DMS 273 (cell line): ENCODE measurements at regions not wholly inside any gene's neighbourhood (a gene's known extent, or its start where the extent isn't known, plus 50 kb on each side); places are given as distances from the start of the nearest gene placed in this dataset.

ENCODE experiments used
- DNase-seq: peaks from one replicate; lab custom pipeline; 2025; ENCODE audit not compliant: unreplicated experiment; lab: John Stamatoyannopoulos, UW

DNA sequence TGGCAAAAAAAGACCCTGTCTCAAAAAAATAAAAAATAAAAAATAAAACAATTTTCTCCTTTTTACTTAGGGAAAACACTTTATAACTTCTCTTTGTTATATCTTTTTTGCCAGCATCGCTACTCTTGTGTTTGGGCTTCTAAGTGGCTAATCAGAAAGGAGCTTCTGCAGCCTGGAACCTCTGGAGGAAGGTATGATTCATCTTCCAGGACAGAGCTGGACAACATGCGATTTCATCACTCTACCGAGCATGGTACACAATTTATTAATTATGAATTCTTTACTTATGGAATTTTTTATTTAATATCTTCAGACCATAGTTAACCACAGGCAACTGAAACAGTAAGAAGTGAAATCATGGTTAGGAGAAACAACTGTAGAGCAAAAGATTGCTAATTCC, 1254.3 kb upstream of the AGA start:
- no peak for DNase-seq

- no peak for DNase-seq
Observed at GRCh38 chr4:178712486-178712885, 1270.2 kb upstream of the AGA start.

- no peak for DNase-seq
Observed at GRCh38 chr4:178738026-178738425, 1295.8 kb upstream of the AGA start.

DNA sequence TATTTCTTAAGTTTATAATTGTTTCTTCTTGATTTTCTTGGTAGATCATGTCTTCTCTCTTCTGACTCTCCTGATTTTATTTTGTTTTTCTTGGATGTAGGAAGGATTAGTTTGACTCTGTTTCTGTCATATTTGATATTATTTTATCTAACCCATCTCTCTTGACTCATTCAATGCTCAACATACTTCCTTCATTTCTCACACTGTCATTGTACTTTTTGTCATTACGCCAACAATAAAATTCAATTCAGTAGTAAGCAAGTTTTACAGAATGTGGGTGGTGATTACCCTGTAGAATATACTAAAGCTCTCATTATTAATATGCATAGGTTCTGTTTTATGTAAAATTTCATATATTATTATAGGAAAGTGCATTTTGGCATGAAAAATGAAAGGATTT, 1303.0 kb upstream of the AGA start:
- no peak for DNase-seq

GRCh38 chr4:178752954-178753525, 1310.8 kb upstream of the AGA start:
- no peak for DNase-seq

- DNase-seq, result no peak
Observed at GRCh38 chr4:178778496-178778895, 1336.3 kb upstream of the AGA start.

DNA sequence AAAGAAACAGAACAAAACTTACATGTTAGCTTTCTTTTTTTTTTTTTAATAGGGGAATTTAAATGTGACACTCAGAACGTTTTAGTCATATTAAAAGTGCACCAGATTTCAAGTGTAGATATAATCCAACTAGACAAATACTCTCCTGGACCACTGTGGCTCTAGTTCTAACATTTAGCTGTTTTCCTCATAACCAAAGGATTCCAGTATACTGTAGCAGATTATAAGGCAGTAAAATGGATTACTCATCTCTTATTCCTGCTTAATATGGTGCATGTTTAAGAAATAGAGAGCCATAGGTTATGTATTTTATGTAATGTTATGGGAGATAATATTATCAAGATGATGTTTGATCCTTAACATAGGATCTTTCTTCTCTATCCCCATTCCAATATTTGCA, 1339.5 kb upstream of the AGA start:
- no peak for DNase-seq

DNA sequence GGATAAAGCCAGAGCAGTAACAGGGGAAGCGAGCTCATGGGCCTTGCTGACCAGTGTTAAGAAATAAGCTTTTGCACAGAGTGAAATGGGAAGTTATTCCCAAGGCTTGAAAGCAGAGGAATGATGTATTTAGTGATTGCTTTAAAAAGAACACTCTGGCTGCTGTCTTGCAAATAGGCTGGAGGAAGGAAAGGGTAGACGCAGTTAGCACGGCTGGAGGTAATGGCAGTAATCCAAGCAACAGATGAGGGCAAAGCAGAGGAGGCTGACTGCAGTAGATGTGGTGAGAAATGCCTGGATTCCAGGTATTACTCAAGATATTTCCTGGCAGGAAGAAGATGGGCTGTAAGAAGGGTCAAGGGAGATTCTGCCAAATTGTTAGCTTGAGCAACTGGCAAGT, 1342.3 kb upstream of the AGA start:
- no peak for DNase-seq

GRCh38 chr4:178789279-178789678, 1347.0 kb upstream of the AGA start:
- no peak for DNase-seq

DNA sequence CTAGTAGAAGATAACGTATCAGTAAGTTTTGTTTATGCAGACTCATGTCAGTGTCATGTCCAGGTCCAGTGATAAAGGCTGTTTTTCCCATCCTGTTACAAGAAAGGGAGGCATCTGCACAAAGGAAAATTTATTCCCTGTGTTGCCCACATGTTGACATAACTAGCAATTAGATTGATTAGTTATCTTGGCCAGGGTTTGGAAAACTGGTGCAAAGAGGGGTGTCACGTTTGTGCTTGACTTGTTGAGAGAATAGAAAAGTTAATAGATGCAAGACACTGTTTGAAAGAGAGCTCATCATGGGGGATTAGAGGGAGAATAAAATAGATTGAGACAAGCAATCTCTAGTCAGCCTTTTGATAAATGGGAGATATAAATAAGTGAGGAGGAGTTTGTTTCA, 1357.0 kb upstream of the AGA start:
- no peak for DNase-seq

DNA sequence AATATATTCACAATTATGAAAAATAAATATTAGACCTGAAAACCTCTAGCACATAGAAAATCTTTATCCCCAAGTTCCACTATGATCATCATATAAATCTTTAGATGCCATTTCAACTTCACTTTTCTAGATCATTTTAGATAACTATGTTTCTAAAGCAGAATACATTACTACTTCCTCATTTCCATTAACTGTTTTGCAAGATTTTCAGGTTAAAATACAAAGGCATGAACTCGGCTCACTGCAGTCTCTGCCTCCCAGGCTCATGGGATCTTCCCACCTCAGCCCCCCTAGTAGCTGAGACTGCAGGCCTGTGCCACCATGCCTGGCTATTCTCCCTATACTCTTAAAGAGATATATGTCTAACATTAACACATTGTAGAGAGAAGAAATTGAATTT, 1365.9 kb upstream of the AGA start:
- no peak for DNase-seq

DNA sequence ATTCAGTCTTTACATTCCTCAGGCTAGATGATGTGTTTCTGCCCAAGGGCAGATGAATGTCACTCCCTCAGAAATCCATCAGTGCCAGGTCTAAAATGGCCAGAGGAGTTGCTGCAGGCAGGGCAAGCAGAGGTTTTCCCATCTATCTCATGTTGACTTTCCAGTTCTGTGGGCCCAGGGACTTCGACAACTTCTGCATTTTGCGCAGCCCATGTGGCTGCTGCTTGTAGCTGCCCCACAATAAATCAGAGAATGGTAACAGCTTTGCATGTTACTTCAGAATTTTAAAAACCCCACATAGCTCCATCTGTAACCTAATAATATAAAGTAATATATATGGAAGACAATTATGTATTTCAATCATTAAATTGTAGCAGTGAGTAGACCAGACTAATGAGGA, 1367.7 kb upstream of the AGA start:
- no peak for DNase-seq

GRCh38 chr4:178811356-178811755, 1369.1 kb upstream of the AGA start:
- no peak for DNase-seq

- no peak for DNase-seq
Observed at GRCh38 chr4:178812866-178813265, 1370.6 kb upstream of the AGA start.

DNA sequence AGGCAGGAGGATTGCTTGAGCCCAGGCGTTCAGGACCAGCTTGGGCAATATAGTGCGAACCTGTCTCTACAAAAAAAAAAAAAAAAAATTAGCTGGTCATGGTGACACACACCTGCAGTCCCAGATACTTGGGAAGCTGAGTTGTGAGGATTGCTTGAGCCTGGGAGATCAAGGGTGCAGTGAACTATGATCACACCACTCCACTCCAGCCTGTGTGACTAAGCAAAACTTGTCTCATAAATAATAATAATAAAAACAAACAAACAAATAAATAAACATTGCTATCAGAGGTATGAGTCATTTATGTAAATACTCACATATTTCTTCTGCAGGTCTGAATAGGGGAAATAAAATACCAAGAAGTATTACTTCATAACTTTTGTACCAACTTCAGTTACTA, 1372.7 kb upstream of the AGA start:
- no peak for DNase-seq

DNA sequence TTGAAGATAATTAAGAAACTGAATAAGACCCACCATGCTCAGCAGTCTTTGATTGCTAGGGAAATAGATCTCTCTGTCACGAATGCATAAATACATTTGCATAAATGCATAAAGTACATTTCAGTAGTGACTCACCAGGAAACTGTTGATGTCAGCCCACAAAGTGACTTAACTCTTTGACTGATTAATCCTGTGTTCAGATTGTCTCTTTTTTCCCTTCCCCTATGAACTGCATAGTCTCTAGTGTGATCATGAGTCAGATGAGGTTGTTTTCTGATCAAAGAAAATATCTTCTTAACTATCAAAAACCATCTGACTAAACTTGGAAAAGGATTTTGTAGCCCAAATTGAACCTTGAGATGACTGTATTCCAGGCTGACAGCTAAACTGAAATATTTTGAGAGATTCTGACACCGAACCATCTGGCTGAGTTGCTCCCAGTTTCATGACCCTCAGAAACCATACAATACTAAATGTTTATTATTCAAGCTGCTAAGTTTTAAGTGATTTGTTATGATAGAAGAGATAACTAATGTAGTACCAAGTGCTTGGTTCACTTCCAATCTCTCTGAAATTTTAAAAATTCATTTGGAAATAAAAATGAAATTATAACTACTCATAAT, 1381.5 kb upstream of the AGA start:
- no peak for DNase-seq

GRCh38 chr4:178836865-178837264, 1394.6 kb upstream of the AGA start:
- no peak for DNase-seq

DNA sequence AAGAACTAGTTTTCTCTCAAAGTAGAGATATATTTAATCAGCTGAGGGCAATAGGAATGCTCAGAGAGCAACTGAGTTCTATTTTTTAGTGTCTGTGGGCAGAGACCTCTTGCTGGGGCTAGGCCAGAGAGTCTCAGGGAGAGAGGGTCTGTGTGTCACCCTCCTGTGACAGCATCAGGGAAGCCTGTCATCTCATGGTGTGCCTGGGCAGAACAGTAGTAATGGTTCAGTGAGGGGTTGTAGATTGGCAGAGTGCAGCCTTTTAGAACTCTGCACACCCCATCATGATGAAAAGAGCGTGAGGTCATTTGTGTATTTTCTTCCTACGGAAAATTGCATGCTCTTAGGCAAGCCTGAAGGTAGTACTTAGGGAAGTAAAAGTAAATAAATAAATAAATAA, 1396.5 kb upstream of the AGA start:
- DNase-seq, result no peak

GRCh38 chr4:178856139-178856800, 1414.0 kb upstream of the AGA start:
- DNase-seq, result no peak

DNA sequence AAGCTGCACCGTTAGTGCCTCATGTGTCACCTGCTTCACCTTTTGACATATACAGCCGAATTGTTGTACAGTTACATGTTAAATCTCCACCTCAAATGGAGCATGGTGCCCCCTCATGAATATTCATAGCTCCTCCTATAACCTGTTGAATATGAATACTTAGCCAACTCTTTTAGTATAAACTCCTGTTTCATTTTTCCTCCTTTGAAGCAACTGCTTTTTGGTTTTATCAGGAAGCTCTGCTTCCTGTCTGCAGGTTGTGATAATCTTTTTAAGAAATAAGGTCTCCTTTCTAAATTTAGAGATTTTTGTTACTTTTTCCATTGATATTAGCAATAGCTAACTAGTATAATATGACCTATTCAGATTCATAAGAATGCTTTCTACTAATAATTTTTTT, 1429.2 kb upstream of the AGA start:
- no peak for DNase-seq

- DNase-seq, result no peak
Observed at GRCh38 chr4:178881937-178882336, 1439.7 kb upstream of the AGA start.

- no peak for DNase-seq
Observed at GRCh38 chr4:178894126-178894525, 1451.9 kb upstream of the AGA start.

DNA sequence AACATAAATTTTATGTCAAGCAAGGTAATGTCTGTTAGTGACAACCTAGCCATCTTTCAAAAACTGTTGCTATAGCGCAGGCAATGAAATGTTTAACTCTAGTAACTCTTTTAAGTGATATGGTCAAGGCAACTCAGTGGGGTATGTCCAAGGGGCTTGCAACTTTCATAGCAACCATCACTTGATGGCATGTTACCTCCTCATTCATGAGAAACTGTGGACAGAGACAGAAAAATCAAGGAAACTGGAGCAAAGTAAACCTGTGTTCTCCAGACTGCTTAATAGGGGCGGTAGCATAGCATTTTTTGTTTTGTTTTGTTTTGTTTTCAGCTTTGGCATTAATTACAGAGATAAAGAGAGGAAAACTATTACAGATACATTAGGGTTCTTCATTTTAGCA, 1456.8 kb upstream of the AGA start:
- DNase-seq, result no peak
